HG03139 (cell line): ENCODE measurements at regions not wholly inside any gene's neighbourhood (a gene's known extent, or its start where the extent isn't known, plus 50 kb on each side); places are given as distances from the start of the nearest gene placed in this dataset.
"Not testable (repeated sequence)": the region's sequence is repeated elsewhere in the genome, so short reads cannot be mapped to it uniquely, and the experiment has no call there.

Source experiments
- ATAC-seq: cut with Tn5 transposase; IDR thresholded peaks from one replicate; pipeline ENCODE4 v1.9.1; 2021; ENCODE audit not compliant: unreplicated experiment

DNA sequence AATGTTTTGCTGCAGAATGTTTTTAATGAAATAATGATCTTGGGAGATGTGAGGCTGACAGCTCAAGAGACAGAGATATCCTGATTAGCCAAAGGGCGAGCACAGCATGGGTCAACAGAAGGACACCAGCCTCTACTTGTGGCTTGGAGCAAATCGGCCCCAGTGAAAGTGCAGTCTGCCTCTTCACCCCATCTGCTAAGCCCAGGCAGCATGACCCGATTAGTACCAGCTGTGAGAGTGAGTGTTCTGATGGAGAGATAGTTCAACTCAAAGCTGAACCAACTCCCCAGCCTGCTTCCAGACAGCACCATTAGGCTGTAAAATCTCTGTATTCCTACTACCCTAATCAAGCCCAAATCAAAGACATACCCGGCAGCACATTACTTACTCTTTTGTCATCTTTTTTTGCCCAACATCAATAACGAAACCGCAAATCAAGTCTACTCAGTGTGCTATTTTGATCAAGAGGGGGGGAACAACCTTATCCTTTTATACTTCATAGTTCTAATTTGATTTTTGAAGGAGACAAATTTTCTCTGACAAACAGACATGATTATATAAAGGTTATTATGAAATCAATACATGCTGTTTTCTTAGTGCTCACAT is 514.1 kb upstream of the NRSN1 start:
- no peak for ATAC-seq

- no peak for ATAC-seq
These were observed 507.6 kb upstream of the NRSN1 start for GRCh38 chr6:23618366-23618765.

GRCh38 chr6:23620911-23621401 is 505.1 kb upstream of the NRSN1 start:
- no peak for ATAC-seq

DNA sequence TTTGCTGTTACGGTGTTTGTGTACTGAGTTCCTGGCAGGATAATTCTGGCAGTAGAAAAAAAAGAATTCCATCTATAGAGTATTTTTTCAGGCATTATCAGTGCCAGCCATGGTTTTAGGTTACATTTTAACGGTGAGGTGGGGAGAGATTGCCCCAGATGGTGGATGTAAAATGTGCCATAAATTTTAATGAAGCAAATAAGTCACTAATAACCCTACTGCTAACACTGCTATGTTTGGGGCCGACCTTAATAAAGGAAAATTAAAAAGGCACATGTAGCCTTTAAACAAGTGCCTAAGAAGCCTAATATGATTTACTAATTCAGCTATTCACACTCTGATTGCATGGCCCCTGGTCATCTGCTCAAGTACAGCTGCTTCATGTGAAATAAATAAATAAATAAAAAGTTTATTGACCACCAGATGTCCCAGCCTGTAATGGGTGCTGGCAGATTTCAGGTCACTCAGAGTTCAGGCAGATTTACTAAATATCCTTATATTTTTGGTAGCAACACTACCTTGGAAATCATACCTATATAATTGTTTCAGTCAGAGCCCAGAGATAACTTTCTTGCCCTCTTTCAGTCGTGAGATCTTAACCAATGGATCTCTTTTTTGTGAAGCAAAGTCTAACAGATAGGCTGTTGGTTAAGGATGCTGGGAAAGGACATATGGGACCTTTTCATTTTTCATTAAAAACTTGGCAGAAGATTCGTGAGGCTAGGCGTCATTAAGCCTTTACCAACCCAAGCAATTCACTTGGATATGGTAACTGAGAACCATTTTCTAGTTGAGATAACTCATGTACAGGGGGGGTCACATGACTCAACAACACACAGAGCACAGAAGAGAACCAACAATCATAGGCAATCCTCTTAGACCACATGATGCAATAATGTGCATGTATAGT is 495.0 kb upstream of the NRSN1 start:
- no peak for ATAC-seq

- ATAC-seq = no peak
These were observed 492.0 kb upstream of the NRSN1 start for GRCh38 chr6:23633996-23634395.

DNA sequence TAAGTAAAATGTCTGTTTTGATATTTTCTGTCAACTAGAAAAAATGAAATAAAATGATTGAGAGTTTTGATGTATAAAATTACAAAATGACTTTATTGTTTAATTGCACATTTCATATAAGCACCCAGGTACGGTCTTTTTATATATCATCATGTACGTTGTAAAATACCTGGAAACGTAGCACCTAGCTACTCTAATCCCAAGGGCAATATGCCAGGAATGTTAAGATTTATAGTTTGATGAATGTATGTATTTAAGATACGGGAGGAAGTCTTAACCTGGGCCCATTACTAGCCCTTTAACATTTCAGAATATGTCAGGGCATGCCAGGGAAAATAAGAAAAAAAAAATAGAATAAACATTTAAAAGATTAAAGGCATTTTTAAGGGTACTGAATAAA is 490.9 kb upstream of the NRSN1 start:
- ATAC-seq = no peak

DNA sequence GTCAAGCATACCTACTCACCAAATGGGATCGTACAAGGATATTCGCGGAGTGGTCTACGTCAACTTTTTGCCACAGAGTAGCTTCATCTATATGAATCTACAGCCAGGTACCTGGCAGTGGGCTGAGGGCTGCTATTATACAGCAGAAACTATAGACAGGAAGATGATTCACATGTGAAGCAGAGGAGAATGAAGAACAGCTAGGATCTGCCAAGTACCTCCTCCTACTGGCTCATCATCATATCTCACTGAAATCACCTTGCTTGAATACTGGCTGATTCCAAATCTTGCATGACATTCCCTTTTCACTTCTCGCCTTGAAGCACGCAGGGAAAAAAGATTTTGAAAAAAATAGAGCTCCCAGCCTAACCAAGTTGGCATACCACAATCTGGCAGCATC is 488.7 kb upstream of the NRSN1 start:
- no peak for ATAC-seq

GRCh38 chr6:23642849-23643248 is 483.2 kb upstream of the NRSN1 start:
- no peak for ATAC-seq

GRCh38 chr6:23647045-23647444 is 479.0 kb upstream of the NRSN1 start:
- ATAC-seq = no peak

- no peak for ATAC-seq
These were observed 475.3 kb upstream of the NRSN1 start for GRCh38 chr6:23650676-23651075.

GRCh38 chr6:23654745-23655144 is 471.3 kb upstream of the NRSN1 start:
- ATAC-seq = no peak

- no peak for ATAC-seq
These were observed 470.5 kb upstream of the NRSN1 start for GRCh38 chr6:23655525-23655924.

GRCh38 chr6:23656255-23657194 is 469.5 kb upstream of the NRSN1 start:
- no peak for ATAC-seq

DNA sequence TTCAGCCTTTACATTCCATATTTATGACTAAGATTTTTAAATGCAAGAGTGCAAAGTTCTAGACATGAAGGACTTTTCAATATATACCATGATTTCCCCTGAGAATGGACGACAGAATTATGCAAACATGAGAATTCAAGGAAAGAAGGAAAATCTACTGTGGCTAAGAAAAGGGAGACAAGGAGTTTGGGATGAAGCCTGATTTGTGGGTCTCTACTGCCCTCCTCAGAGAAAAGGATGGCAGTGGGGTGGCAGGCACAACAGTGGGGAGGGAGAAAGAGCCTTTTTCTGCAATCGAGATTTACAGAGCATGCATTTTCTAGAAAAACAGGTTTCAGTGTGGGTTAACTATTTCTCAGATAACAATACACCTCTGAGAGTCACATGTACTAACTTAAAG is 466.9 kb upstream of the NRSN1 start:
- ATAC-seq = no peak

- no peak for ATAC-seq
These were observed 464.5 kb upstream of the NRSN1 start for GRCh38 chr6:23661549-23661948.

DNA sequence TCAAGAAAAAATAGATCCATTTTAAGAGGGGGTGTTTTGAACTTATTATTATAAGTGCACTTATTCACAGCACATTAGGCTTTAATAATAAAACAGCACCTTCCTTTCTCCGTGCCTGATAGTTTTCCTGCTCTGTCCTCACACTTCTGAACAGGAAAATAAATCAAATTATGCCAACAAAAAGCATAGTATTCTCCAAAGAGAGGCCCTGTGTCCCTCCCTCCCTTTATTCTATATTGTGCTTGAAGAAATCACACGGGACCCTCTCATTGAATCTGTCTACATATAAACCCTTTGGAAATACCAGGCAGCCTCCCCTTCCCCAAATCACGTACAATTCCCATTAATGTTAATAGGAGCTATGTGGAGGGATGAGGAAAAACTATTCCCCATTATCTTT is 462.9 kb upstream of the NRSN1 start:
- ATAC-seq = no peak

DNA sequence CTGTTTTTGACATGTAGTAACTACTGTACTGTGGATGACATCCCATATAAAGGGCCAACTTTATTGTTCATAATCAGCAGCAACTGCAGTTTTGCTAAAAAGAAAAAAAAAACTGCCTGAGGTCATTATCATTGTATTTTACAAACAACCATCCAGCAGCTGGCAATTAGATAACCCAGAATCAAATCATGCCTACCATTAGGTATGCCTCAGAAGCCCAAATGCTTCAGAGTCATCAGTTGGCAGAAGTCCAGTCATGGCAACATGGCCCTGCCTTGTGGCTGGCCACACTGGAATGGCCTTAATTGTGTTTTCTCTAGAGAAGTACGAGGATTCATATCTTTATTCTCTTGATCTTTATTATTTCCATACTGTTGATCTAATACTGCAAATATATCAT is 462.4 kb upstream of the NRSN1 start:
- no peak for ATAC-seq

DNA sequence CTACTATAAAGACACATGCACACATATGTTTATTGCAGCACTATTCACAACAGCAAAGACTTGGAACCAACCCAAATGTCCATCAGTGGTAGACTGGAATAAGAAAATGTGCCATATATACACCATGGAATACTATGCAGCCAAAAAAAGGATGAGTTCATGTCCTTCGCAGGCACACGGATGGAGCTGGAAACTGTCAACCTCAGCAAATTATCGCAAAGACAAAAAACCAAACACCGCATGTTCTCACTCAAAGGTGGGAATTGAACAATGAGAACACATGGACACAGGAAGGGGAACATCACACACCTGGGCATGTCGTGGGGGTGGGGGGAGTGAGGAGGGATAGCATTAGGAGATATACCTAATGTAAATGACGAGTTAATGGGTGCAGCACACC is 460.1 kb upstream of the NRSN1 start:
- ATAC-seq = not testable (repeated sequence)

DNA sequence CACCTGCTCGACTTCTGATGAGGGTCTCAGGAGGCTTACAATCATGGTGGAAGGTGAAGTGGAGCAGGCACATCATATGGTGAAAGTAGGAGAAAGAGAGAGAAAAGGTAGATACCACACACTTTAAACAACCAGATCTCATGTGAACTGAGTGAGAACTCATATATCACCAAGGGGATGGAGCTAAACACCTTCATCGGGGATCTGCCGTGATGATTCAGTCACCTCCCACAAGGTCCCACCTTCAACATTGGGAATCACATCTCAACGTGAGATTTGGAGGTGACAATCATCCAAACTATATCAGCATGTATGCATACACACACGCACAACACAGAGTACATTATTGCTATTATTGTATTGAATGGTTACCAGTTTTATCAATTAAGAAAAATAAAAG is 453.3 kb upstream of the NRSN1 start:
- no peak for ATAC-seq

DNA sequence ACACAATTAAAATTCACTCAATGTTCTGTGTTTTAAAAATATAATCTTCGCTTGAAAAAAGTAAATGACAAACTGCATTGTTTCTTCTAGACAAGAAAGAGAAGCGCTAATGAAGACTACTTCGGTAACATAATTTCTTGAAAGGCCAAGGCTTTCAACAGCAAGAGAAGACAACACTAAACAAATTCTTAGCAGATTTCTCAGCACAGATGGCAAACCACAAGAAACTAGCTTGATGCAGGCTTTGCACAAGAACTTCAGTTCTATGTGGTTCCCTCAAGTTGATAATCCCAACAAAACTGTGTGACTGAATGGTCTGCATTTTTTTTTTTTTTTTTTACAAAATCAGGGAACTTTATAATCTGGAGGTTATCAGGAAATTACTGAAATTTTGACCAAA is 447.4 kb upstream of the NRSN1 start:
- no peak for ATAC-seq

- ATAC-seq = no peak
These were observed 444.3 kb upstream of the NRSN1 start for GRCh38 chr6:23681743-23682142.
